PFSK-1 (cell line): ENCODE measurements at regions not wholly inside any gene's neighbourhood (a gene's known extent, or its start where the extent isn't known, plus 50 kb on each side); places are given as distances from the start of the nearest gene placed in this dataset.

Source experiments
- FOXP2 ChIP-seq: optimal IDR thresholded peaks from 2 replicates; pipeline ENCODE3; 2011; ENCODE audit warnings: borderline replicate concordance, control low read depth, inconsistent platforms; ENCODE audit not compliant: insufficient read depth; ENCODE audit errors: extremely low read length, extremely low read depth
- POLR2AphosphoS5 ChIP-seq: IDR thresholded peaks from 2 replicates; pipeline ENCODE4 v1.6.1; 2012; ENCODE audit warnings: low read depth, mild to moderate bottlenecking, control low read depth, low read length, moderate library complexity
- SIN3A ChIP-seq: IDR thresholded peaks from 2 replicates; pipeline ENCODE4 v1.6.1; 2012; ENCODE audit warnings: mild to moderate bottlenecking, low read length, moderate library complexity, borderline replicate concordance; ENCODE audit not compliant: insufficient read depth
- TAF1 ChIP-seq: IDR thresholded peaks from 2 replicates; pipeline ENCODE4 v1.6.1; 2012; ENCODE audit warnings: low read length, control low read depth, borderline replicate concordance; ENCODE audit not compliant: insufficient read depth
- TF ChIP-seq, protein P1 (sequence below), 2 experiments: IDR thresholded peaks; 2 replicates each; pipeline versions ENCODE4 v1.6.1 to v1.8.0; 2011 to 2012; ENCODE audit warnings: low read depth in 2 of 2, low read length in 2 of 2, control low read depth in 1 of 2, inconsistent platforms in 1 of 2, mild to moderate bottlenecking in 1 of 2, moderate library complexity in 1 of 2; ENCODE audit not compliant: insufficient read depth in 1 of 2

DNA sequence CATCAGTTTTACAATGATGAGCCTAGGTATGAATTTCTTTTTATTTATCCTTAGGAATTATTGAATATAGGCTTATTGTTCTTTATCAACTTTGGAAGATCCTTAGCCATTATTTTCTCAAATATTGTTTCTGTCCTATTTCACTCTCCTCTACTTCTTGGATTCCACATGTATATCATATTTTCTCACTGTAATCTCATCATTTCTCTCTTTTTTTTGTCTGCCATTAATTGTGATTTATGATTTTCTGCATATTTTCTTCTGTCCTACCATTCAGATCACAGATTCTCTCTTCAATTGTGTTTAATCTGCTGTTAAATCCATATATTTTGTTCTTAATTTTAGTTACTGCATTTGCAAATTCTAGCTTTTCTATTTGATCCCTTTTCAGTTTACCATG, 139.8 kb downstream of the ARRDC3 start:
- TF ChIP-seq SIN3A: no peak
- TF ChIP-seq POLR2AphosphoS5: no peak
- TF ChIP-seq FOXP2: no peak
- TF ChIP-seq, protein P1, sequence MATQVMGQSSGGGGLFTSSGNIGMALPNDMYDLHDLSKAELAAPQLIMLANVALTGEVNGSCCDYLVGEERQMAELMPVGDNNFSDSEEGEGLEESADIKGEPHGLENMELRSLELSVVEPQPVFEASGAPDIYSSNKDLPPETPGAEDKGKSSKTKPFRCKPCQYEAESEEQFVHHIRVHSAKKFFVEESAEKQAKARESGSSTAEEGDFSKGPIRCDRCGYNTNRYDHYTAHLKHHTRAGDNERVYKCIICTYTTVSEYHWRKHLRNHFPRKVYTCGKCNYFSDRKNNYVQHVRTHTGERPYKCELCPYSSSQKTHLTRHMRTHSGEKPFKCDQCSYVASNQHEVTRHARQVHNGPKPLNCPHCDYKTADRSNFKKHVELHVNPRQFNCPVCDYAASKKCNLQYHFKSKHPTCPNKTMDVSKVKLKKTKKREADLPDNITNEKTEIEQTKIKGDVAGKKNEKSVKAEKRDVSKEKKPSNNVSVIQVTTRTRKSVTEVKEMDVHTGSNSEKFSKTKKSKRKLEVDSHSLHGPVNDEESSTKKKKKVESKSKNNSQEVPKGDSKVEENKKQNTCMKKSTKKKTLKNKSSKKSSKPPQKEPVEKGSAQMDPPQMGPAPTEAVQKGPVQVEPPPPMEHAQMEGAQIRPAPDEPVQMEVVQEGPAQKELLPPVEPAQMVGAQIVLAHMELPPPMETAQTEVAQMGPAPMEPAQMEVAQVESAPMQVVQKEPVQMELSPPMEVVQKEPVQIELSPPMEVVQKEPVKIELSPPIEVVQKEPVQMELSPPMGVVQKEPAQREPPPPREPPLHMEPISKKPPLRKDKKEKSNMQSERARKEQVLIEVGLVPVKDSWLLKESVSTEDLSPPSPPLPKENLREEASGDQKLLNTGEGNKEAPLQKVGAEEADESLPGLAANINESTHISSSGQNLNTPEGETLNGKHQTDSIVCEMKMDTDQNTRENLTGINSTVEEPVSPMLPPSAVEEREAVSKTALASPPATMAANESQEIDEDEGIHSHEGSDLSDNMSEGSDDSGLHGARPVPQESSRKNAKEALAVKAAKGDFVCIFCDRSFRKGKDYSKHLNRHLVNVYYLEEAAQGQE (IDR thresholded peaks at IDR 0.05; ENCODE audit: insufficient read depth in 1 of 2, low read depth in 2 of 2, low read length in 2 of 2): no peak
- no peak for TF ChIP-seq TAF1

DNA sequence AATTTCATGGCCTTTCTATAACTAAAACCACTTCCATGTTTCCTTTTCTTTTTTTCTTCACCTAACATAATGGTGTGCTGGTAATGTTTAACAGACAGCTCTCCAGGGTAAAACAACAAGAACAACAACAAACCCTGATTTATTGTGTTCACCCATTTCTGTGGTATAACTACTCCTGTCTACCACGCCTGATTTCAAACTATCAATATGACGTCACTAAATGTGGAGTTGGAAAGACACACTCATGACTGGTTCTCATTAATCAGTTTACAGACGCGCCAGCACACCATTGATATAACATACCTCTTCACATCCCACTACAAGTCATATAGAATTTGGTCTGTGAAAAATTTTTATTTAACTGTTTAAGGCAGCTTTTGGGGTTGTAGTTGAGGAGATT, 142.9 kb downstream of the ARRDC3 start:
- TF ChIP-seq FOXP2 (no peak), TAF1 (no peak), SIN3A (no peak), POLR2AphosphoS5 (no peak)
- TF ChIP-seq, protein P1 (IDR thresholded peaks at IDR 0.05; ENCODE audit: insufficient read depth in 1 of 2, low read depth in 2 of 2, low read length in 2 of 2): no peak

DNA sequence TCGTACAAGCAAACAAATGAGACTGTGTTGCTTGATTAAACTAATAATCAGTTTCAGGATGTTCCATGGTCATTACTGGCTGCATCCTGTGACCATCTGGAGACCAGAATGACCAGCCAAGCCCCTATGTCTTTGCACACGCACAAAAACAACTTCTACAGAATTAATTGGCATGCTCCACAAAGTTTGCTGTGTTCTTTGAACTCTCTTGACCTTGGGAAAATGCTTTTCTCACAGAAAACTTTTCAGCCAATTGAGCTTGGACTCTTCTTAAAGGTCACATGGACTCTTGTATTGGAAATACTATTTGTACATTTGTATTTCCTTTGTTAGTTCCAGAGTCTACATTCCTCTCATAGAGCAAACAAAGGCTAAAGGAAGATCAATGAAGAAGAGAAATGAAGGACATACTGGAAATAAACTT, 147.8 kb downstream of the ARRDC3 start:
- TF ChIP-seq POLR2AphosphoS5 (no peak), FOXP2 (no peak), SIN3A (no peak), TAF1 (no peak)
- TF ChIP-seq, protein P1 (IDR thresholded peaks at IDR 0.05; ENCODE audit: insufficient read depth in 1 of 2, low read depth in 2 of 2, low read length in 2 of 2): no peak

DNA sequence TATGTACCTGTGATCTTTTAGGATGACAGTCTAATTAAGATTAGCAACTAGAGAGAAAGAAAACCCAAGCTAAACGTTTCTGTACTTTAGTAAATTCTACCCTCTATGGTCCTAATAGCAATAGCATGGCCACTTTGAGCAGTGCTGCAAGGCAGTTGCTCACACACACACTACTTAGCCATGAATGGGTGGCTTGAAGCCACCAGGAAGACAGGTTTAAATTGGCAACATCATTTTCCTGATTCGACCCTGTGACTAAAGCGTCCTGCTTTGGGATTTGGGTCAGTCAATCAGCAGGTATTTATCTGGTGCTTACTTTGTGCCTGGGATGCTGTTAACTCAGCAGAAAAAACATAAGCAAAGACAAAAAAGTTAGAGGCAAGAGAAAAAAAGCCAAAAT, 150.6 kb downstream of the ARRDC3 start:
- TF ChIP-seq SIN3A: no peak
- TF ChIP-seq TAF1: no peak
- TF ChIP-seq POLR2AphosphoS5: no peak
- no peak for TF ChIP-seq FOXP2
- TF ChIP-seq, protein P1 (IDR thresholded peaks at IDR 0.05; ENCODE audit: insufficient read depth in 1 of 2, low read depth in 2 of 2, low read length in 2 of 2): no peak

DNA sequence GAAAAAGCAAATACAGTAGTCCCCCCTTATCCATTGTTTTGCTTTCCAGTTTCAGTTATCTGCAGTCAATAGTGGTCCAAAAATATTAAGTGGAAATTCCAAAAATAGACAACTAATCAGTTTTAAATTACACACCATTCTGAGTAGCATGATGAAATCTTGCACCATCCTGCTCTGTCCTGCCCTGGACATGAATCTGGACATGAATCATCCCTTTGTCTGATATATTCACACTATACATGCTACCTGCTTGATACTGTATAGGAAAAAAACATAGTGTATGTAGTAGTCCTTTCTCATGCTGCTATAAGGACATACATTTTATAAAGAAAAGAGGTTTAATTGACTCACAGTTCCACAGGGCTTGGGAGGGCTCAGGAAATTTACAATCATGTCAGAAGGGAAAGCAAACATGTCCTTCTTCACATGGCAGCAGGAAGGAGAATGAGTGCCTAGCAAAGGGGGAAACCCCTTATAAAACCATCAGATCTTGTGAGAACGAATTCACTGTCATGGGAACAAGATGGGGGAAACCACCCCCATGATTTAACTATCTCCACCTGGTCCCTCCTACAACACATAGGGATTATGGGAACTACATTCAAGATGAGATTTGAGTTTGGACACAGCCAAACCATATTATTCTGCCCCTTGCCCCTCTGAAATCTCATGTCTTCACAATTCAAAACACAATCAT, 153.9 kb downstream of the ARRDC3 start:
- no peak for TF ChIP-seq FOXP2
- no peak for TF ChIP-seq TAF1
- no peak for TF ChIP-seq SIN3A
- TF ChIP-seq POLR2AphosphoS5: no peak
- TF ChIP-seq, protein P1 (IDR thresholded peaks at IDR 0.05; ENCODE audit: insufficient read depth in 1 of 2, low read depth in 2 of 2, low read length in 2 of 2): no peak
